Neural cell (in vitro differentiated cells): ENCODE measurements at regions not wholly inside any gene's neighbourhood (a gene's known extent, or its start where the extent isn't known, plus 50 kb on each side); places are given as distances from the start of the nearest gene placed in this dataset.

ENCODE experiments used
- EP300 ChIP-seq: fragments of 450-650 bp; conservative IDR thresholded peaks from 2 replicates; pipeline ENCODE4 v1.6.1; 2014; ENCODE audit warnings: antibody characterized with exemption, mild to moderate bottlenecking, moderate library complexity; ENCODE audit not compliant: poor library complexity, severe bottlenecking
- EZH2 ChIP-seq: fragments of 200-600, 300-800 bp; shearing (Covaris generic), sonication (generic); IDR thresholded peaks from 2 replicates; pipeline ENCODE4 v1.6.1; 2014; ENCODE audit warnings: antibody characterized with exemption, low read length, borderline replicate concordance, mild to moderate bottlenecking; ENCODE audit not compliant: insufficient read depth, poor library complexity, severe bottlenecking
- POLR2AphosphoS5 ChIP-seq: IDR thresholded peaks from 2 replicates; pipeline ENCODE4 v1.6.1; 2012
- TAF1 ChIP-seq: IDR thresholded peaks from 2 replicates; pipeline ENCODE4 v1.6.1; 2012; ENCODE audit warnings: low read depth
- TF ChIP-seq, protein P1 (sequence below): IDR thresholded peaks from 2 replicates; pipeline ENCODE4 v1.6.1; 2012; ENCODE audit warnings: borderline replicate concordance
- TF ChIP-seq, protein P2 (sequence below): fragments of 450-650 bp; IDR thresholded peaks from 2 replicates; pipeline ENCODE4 v1.5.1; 2014; ENCODE audit warnings: antibody characterized with exemption, mild to moderate bottlenecking, moderate library complexity; ENCODE audit not compliant: poor library complexity, severe bottlenecking

DNA sequence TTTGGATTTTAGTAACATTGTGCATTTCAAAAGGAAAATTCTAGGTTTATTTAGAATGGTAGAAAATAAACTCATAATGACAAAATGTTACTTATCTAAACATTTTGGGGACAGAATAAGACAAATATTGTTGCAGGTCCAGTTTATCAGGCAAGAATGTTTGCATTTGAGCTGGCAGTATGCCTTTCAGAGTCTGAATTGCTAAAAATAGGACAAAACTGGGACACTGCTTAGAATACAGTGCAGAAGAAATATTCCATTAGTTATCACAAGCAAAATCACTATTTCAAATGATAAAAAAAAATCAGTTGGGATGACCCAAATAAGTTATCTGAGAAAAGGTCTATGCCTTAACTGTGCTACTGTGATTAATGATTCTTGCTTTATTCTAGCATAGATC is 870.3 kb upstream of the MIR17HG start:
- no peak for TF ChIP-seq EP300
- no peak for TF ChIP-seq POLR2AphosphoS5
- TF ChIP-seq, protein P1, sequence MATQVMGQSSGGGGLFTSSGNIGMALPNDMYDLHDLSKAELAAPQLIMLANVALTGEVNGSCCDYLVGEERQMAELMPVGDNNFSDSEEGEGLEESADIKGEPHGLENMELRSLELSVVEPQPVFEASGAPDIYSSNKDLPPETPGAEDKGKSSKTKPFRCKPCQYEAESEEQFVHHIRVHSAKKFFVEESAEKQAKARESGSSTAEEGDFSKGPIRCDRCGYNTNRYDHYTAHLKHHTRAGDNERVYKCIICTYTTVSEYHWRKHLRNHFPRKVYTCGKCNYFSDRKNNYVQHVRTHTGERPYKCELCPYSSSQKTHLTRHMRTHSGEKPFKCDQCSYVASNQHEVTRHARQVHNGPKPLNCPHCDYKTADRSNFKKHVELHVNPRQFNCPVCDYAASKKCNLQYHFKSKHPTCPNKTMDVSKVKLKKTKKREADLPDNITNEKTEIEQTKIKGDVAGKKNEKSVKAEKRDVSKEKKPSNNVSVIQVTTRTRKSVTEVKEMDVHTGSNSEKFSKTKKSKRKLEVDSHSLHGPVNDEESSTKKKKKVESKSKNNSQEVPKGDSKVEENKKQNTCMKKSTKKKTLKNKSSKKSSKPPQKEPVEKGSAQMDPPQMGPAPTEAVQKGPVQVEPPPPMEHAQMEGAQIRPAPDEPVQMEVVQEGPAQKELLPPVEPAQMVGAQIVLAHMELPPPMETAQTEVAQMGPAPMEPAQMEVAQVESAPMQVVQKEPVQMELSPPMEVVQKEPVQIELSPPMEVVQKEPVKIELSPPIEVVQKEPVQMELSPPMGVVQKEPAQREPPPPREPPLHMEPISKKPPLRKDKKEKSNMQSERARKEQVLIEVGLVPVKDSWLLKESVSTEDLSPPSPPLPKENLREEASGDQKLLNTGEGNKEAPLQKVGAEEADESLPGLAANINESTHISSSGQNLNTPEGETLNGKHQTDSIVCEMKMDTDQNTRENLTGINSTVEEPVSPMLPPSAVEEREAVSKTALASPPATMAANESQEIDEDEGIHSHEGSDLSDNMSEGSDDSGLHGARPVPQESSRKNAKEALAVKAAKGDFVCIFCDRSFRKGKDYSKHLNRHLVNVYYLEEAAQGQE, result no peak
- TF ChIP-seq TAF1, result no peak
- TF ChIP-seq, protein P2, sequence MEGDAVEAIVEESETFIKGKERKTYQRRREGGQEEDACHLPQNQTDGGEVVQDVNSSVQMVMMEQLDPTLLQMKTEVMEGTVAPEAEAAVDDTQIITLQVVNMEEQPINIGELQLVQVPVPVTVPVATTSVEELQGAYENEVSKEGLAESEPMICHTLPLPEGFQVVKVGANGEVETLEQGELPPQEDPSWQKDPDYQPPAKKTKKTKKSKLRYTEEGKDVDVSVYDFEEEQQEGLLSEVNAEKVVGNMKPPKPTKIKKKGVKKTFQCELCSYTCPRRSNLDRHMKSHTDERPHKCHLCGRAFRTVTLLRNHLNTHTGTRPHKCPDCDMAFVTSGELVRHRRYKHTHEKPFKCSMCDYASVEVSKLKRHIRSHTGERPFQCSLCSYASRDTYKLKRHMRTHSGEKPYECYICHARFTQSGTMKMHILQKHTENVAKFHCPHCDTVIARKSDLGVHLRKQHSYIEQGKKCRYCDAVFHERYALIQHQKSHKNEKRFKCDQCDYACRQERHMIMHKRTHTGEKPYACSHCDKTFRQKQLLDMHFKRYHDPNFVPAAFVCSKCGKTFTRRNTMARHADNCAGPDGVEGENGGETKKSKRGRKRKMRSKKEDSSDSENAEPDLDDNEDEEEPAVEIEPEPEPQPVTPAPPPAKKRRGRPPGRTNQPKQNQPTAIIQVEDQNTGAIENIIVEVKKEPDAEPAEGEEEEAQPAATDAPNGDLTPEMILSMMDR, result no peak
- TF ChIP-seq EZH2, result no peak
